Activated B cell treated with CpG ODN at 0.5 μM for 24 hours (primary cell): ENCODE measurements at regions not wholly inside any gene's neighbourhood (a gene's known extent, or its start where the extent isn't known, plus 50 kb on each side); places are given as distances from the start of the nearest gene placed in this dataset.

ENCODE experiments used
- ATAC-seq: fragments of 200-7000 bp; cut with Tn5 transposase; one replicate; pipeline ENCODE4 v1.10.0; 2021; ENCODE audit warnings: low read depth, mild to moderate bottlenecking, moderate library complexity
- CTCF ChIA-PET: fragments of 350-600 bp; sonication (Branson Sonifier 250); formaldehyde crosslinking; loops from one replicate; lab custom pipeline; 2021; ENCODE audit warnings: antibody characterized with exemption; lab: Charles Lee
- POLR2A ChIA-PET: fragments of 350-600 bp; sonication (Branson Sonifier 250); formaldehyde crosslinking; loops from one replicate; lab custom pipeline; 2021; ENCODE audit warnings: antibody characterized with exemption; lab: Charles Lee
- DNase-seq: peaks from one replicate; pipeline ENCODE4 v3.0.0; 2022
- H3K27ac Mint-ChIP-seq: one replicate; pipeline ENCODE4 v1.8.0; 2020; ENCODE audit warnings: mixed read lengths
- H3K27me3 Mint-ChIP-seq: one replicate; pipeline ENCODE4 v1.8.0; 2021; ENCODE audit warnings: mixed read lengths
- H3K36me3 Mint-ChIP-seq: one replicate; pipeline ENCODE4 v1.8.0; 2021; ENCODE audit warnings: low read depth, mixed read lengths
- H3K4me1 Mint-ChIP-seq: one replicate; pipeline ENCODE4 v1.8.0; 2021; ENCODE audit warnings: mixed read lengths
- H3K4me3 Mint-ChIP-seq: one replicate; pipeline ENCODE4 v1.8.0; 2020; ENCODE audit warnings: mild to moderate bottlenecking, mixed read lengths
- H3K9me3 Mint-ChIP-seq: one replicate; pipeline ENCODE4 v1.8.0; 2020; ENCODE audit warnings: mixed read lengths
- CTCF ChIP-seq: fragments of 200-600 bp; IDR thresholded peaks from one replicate; pipeline ENCODE4 v1.8.0; 2022; ENCODE audit warnings: antibody characterized with exemption, mild to moderate bottlenecking
- intact Hi-C: fragments of 100-400 bp; cut with micrococcal nuclease; formaldehyde crosslinking; loops from one replicate; pipeline ENCODE4 v1.15.1; 2024

GRCh38 chr16:85457366-85457765 lies 155.8 kb upstream of the GSE1 start:
- POLR2A ChIA-PET = interaction anchor here (0.6 kb wide), 1 partner anchor 54 kb away, joined by 5 read pairs; no protein-coding TSS in a partner anchor
- intact Hi-C loops = no loop called here

DNA sequence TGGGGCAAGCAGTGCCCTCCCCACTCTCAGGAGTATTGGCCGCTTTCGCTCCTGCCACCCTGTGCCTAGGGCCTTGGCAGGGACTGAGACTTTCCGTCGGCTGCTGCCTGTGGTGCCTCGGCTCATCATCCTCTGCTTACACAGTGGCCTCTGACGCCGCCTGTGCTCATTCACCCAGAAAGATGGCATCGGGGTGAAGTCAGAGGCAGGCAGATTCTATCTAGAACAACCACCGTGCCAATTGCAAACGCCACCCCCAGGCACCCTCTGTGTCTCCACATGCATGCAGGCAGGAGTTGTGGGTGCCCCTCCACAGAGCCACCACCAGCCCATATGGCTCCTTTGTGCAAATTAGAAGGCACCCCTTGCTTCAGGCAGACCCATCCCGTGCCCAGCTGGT lies 154.2 kb upstream of the GSE1 start:
- DNase-seq (no peak), ATAC-seq (no peak)
- no peaks in the 10 kb centered on the region for H3K9me3 Mint-ChIP-seq
- intact Hi-C loops = no loop called here
- H3K36me3 Mint-ChIP-seq = no peaks in the 10 kb centered on the region
- POLR2A ChIA-PET = no interaction called here
- peaks cover 14% of the 10 kb centered on the region for H3K4me1 Mint-ChIP-seq
- H3K27me3 Mint-ChIP-seq = peaks cover 46% of the 10 kb centered on the region
- H3K4me3 Mint-ChIP-seq = no peak overlapping the region
- H3K27ac Mint-ChIP-seq = no peak overlapping the region
- CTCF ChIA-PET = no interaction called here
- TF ChIP-seq CTCF = no peak

More at GRCh38 chr16:85457366-85457765, 155.8 kb upstream of the GSE1 start:
- no peaks in the 10 kb centered on the region for H3K9me3 Mint-ChIP-seq
- peaks cover 13% of the 10 kb centered on the region for H3K4me1 Mint-ChIP-seq
- DNase-seq (no peak), ATAC-seq (no peak)
- CTCF ChIA-PET = no interaction called here
- no peaks in the 10 kb centered on the region for H3K36me3 Mint-ChIP-seq
- H3K27ac Mint-ChIP-seq = no peak overlapping the region
- TF ChIP-seq CTCF = no peak
- H3K27me3 Mint-ChIP-seq = peaks cover 42% of the 10 kb centered on the region
- no peak overlapping the region for H3K4me3 Mint-ChIP-seq

DNA sequence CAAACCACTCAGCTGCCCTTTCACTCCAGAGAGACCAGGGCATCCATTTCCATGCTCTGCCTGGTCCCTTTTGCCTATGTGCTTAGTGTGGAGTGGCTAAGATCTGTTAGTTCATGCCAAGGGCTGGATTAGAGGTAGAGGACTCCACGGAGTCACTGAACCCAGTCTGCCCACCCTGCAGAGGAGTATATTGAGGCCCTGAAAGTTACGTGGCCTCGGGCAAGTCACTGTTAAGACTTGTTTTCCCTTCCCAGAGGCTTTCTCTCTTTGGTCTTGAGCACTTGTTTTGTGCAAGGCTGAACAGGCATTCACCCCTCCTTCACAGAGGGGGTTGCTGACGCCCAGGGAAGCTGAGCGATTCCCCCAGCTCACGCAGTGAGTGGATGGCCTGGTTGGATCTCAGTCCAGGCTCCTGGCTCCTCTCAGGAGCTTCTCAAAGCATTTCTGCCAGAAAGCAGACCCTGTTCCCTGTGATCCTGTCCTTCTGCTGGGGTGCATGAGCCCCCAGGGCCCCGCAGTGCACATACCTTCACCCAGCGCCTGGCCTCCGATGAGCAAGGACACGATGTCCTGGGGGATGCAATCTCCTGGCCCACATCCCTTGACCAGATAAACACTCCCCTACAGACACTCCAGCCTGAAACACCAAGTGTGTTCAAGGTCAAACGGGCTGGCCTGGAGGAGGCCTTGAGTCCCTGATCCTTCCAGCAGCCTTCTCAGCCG lies 153.4 kb upstream of the GSE1 start:
- Mint-ChIP-seq H3K36me3 (no peaks in the 10 kb centered on the region), H3K4me3 (no peak overlapping the region), H3K4me1 (peaks cover 14% of the 10 kb centered on the region), H3K9me3 (no peaks in the 10 kb centered on the region), H3K27ac (no peak overlapping the region), H3K27me3 (peaks cover 44% of the 10 kb centered on the region)
- ChIA-PET POLR2A (no interaction called here), CTCF (no interaction called here)
- intact Hi-C loops = no loop called here
- no peak for TF ChIP-seq CTCF
- ATAC-seq = no peak
- no peak for DNase-seq

DNA sequence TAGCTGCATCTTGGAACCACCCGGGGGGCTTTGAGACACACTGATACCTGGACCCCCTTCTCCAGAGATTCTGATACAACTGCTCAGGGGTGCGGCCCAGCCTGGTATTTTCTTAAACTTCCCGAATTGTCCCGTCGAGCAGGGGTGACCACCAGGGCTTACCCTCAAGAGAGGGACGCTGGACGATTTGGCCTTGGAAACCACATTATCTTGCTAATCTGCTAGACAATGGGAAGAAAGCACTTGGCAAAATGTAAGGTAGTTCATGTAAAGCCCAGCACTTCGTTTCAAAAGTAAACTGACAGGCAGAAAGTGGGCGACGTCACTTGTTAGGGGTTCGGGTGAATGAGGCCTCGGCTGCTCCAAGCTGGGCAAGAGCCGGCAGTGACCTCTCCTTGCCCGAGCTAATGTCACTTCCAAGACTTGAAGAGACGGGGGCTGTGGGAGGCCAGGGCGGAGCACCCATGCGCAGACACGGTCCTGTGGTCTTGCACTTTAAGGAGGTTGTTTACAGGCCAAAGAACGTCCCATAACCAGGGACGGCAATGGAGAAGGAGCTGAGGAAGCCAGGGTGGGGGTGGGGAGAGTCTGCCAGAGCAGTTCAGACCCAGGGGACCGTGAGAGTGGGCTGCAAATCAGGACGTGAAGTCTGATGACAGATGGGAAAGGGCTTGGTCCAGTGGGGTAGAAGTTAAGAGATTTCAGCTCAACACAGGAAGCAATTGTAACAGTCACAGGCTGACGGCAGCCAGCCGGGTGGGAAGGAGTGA lies 152.7 kb upstream of the GSE1 start:
- Mint-ChIP-seq H3K27me3 (peaks cover 46% of the 10 kb centered on the region), H3K36me3 (no peaks in the 10 kb centered on the region), H3K4me3 (no peak overlapping the region), H3K9me3 (no peaks in the 10 kb centered on the region), H3K4me1 (peaks cover 14% of the 10 kb centered on the region), H3K27ac (no peak overlapping the region)
- ChIA-PET CTCF (no interaction called here), POLR2A (no interaction called here)
- no peak for ATAC-seq
- TF ChIP-seq CTCF = no peak
- intact Hi-C loops = no loop called here
- no peak for DNase-seq
